Esophagus muscularis mucosa (tissue), 4 donors: ENCODE measurements at regions not wholly inside any gene's neighbourhood (a gene's known extent, or its start where the extent isn't known, plus 50 kb on each side); places are given as distances from the start of the nearest gene placed in this dataset.

Source experiments
- DNase-seq: peaks from one replicate; pipeline ENCODE4 v3.0.0-alpha.2; 2017; ENCODE audit errors: extremely low spot score
- H3K27ac ChIP-seq, 4 donors: fragments of 200-600 bp; sonication (generic); replicated peaks in 1 of 4; 1 replicate in 3 of 4; 2 replicates in 1 of 4; pipeline ENCODE4 v1.5.1; 2016 to 2019; ENCODE audit warnings: mild to moderate bottlenecking in 1 of 4
- H3K27me3 ChIP-seq, 4 donors: fragments of 200-600 bp; sonication (generic); one replicate each; pipeline versions ENCODE4 v1.5.1 to v1.6.0; 2016 to 2019
- H3K36me3 ChIP-seq, 4 donors: fragments of 200-600 bp; sonication (generic); one replicate each; pipeline ENCODE4 v1.5.1; 2016 to 2019
- H3K4me1 ChIP-seq, 4 donors: fragments of 200-600 bp; sonication (generic); one replicate each; pipeline ENCODE4 v1.5.1; 2016 to 2019
- H3K4me3 ChIP-seq, 4 donors: fragments of 200-600 bp; sonication (generic); 1 replicate in 2 of 4; 2 replicates in 2 of 4; pipeline ENCODE4 v1.5.1; 2016 to 2019; ENCODE audit warnings: mild to moderate bottlenecking in 4 of 4, moderate library complexity in 1 of 4
- H3K9me3 ChIP-seq, 4 donors: fragments of 200-600 bp; sonication (generic); 1 replicate in 3 of 4; 2 replicates in 1 of 4; pipeline ENCODE4 v1.5.1; 2016 to 2019
- EP300 ChIP-seq: sonication (generic); formaldehyde crosslinking; IDR thresholded peaks from one replicate; pipeline ENCODE4 v1.6.1; 2017; ENCODE audit warnings: antibody characterized with exemption
- POLR2A ChIP-seq: fragments of 450-650 bp; IDR thresholded peaks from one replicate; pipeline ENCODE4 v1.6.1; 2017; ENCODE audit warnings: antibody characterized with exemption, moderate library complexity, mild to moderate bottlenecking, low read depth
- POLR2AphosphoS5 ChIP-seq, 2 donors: sonication (generic); formaldehyde crosslinking; IDR thresholded peaks; one replicate each; pipeline ENCODE4 v1.6.1; 2017; ENCODE audit warnings: antibody characterized with exemption in 2 of 2
- WGBS: methylation state at CpG from one replicate; pipeline ENCODE4 v1.1.5; 2018; 5-methylcytosine and 5-hydroxymethylcytosine counted together
- intact Hi-C: fragments of 100-400 bp; cut with DNase I; formaldehyde crosslinking; loops from one replicate; pipeline ENCODE4 v1.15.1; 2023
- TF ChIP-seq, protein P1 (sequence below), 3 experiments: fragments of 200-600 bp in 2 of 3; fragments of 450-650 bp in 1 of 3; sonication (generic) in 2 of 3; IDR thresholded peaks; one replicate each; pipeline ENCODE4 v1.5.1; 2017 to 2019; ENCODE audit warnings: antibody characterized with exemption in 3 of 3, mild to moderate bottlenecking in 2 of 3, moderate library complexity in 1 of 3

GRCh38 chr5:58037899-58038298, 422.0 kb downstream of the PLK2 start:
- WGBS: 95% methylated on average over 3 of the region's 3 CpGs
- TF ChIP-seq POLR2AphosphoS5 (IDR thresholded peaks at IDR 0.05) (no peak), POLR2A (no peak)
- TF ChIP-seq, protein P1, sequence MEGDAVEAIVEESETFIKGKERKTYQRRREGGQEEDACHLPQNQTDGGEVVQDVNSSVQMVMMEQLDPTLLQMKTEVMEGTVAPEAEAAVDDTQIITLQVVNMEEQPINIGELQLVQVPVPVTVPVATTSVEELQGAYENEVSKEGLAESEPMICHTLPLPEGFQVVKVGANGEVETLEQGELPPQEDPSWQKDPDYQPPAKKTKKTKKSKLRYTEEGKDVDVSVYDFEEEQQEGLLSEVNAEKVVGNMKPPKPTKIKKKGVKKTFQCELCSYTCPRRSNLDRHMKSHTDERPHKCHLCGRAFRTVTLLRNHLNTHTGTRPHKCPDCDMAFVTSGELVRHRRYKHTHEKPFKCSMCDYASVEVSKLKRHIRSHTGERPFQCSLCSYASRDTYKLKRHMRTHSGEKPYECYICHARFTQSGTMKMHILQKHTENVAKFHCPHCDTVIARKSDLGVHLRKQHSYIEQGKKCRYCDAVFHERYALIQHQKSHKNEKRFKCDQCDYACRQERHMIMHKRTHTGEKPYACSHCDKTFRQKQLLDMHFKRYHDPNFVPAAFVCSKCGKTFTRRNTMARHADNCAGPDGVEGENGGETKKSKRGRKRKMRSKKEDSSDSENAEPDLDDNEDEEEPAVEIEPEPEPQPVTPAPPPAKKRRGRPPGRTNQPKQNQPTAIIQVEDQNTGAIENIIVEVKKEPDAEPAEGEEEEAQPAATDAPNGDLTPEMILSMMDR (IDR thresholded peaks at IDR 0.05): no peak
- H3K4me3 ChIP-seq: no peak overlapping the region
- no peaks in the 10 kb centered on the region for H3K4me1 ChIP-seq
- intact Hi-C loops: no loop called here
- no peak overlapping the region for H3K27ac ChIP-seq
- DNase-seq: no peak
- no peaks in the 10 kb centered on the region for H3K9me3 ChIP-seq
- no peaks in the 10 kb centered on the region for H3K27me3 ChIP-seq
- H3K36me3 ChIP-seq: no peaks in the 10 kb centered on the region

DNA sequence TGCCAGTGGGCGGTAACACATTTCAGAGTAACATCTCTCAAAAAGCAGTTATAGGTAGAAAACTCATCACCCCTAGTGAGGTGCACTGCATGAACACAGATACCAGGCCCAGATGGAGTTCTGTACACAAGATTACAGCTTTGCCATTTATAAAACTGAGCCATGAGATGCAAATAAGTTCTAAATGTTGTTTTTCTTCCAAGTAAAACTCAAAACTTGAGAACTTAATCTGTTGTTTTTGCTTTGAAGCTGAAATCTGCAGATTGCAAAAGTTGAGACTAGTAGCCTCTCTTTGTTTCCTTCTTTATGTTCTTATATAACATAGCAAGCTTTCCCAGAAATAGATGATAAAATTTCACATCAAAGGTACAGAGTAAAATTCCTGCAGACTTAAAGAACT, 434.1 kb downstream of the PLK2 start:
- WGBS: 38% methylated on average over 1 of the region's 1 CpG
- no peak for DNase-seq
- Histone ChIP-seq H3K36me3 (no peaks in the 10 kb centered on the region), H3K27me3 (no peaks in the 10 kb centered on the region), H3K4me1 (peaks cover 0 to 5% (median 0%) of the 10 kb centered on the region in 4 donors), H3K9me3 (no peaks in the 10 kb centered on the region), H3K4me3 (no peak overlapping the region), H3K27ac (no peak overlapping the region)
- TF ChIP-seq, protein P1 (IDR thresholded peaks at IDR 0.05): no peak
- TF ChIP-seq POLR2AphosphoS5 (IDR thresholded peaks at IDR 0.05): no peak
- TF ChIP-seq EP300: no peak
- TF ChIP-seq POLR2A: no peak
- intact Hi-C loops: no loop called here

- no peak for DNase-seq
- intact Hi-C loops: no loop called here
- H3K4me1 ChIP-seq: peaks cover 0 to 10% (median 4%) of the 10 kb centered on the region in 4 donors
- H3K9me3 ChIP-seq: no peaks in the 10 kb centered on the region
- H3K4me3 ChIP-seq: no peak overlapping the region
- 65% methylated on average over 1 of the region's 1 CpG for WGBS
- H3K36me3 ChIP-seq: no peaks in the 10 kb centered on the region
- TF ChIP-seq POLR2A: no peak
- TF ChIP-seq EP300: no peak
- no peak for TF ChIP-seq POLR2AphosphoS5 (IDR thresholded peaks at IDR 0.05)
- TF ChIP-seq, protein P1 (IDR thresholded peaks at IDR 0.05): no peak
- H3K27me3 ChIP-seq: no peaks in the 10 kb centered on the region
- no peak overlapping the region for H3K27ac ChIP-seq
Observed at GRCh38 chr5:58024151-58024550, 435.7 kb downstream of the PLK2 start.

DNA sequence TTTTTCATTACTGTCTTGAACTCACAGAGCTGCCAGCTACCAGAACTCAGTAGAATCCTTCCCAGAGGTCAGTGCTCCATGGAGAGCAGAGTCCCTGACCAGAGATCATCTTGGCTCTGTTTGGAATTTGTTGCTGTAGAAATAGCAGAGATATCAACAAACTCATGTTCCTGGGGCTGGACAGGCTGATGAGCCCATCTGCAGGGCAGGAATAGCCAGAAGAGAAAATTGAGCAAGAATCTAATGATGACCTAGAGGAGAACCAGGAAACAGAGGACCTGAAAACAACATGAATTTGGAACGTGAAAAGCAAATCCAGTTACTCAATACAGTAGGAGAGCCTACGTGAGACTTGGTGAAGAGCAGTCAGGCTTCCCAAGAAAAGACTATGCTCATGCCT, 437.8 kb downstream of the PLK2 start:
- Histone ChIP-seq H3K4me3 (no peak overlapping the region), H3K36me3 (no peaks in the 10 kb centered on the region), H3K4me1 (peaks cover 0 to 13% (median 5%) of the 10 kb centered on the region in 4 donors), H3K27me3 (no peaks in the 10 kb centered on the region), H3K27ac (peak overlapping the region in 2 of 4 donors; percentile 7 to 47), H3K9me3 (no peaks in the 10 kb centered on the region)
- TF ChIP-seq, protein P1 (IDR thresholded peaks at IDR 0.05): no peak
- TF ChIP-seq POLR2AphosphoS5 (IDR thresholded peaks at IDR 0.05): peak in 1 of 2 donors; percentile 8
- DNase-seq: no peak
- 51% methylated on average over 2 of the region's 2 CpGs for WGBS
- intact Hi-C loops: no loop called here

DNA sequence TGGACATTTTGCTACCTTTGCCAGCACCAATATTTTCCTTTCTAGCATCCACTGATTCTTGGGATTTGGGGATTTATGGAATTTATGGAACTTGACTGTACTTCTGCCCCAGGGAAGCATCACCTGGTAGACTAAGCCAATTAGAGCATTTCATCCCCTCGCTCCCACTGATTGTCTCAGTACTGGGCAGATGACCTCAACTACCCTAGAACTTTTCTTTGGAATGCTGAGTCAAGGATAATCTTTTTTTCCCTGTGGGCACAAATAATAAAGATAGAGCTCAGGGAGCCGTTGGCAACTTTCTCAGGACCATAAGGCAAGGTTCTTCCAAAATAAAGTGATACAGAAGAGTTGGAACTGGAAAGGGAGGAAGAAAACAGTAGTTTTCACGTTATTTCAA, 438.4 kb downstream of the PLK2 start:
- DNase-seq: no peak

More for the DNA sequence above, 438.4 kb downstream of the PLK2 start:
- Histone ChIP-seq H3K27ac (peak overlapping the region in 2 of 4 donors; percentile 7 to 47), H3K9me3 (no peaks in the 10 kb centered on the region), H3K4me3 (no peak overlapping the region), H3K36me3 (no peaks in the 10 kb centered on the region), H3K27me3 (no peaks in the 10 kb centered on the region), H3K4me1 (peaks cover 0 to 13% (median 5%) of the 10 kb centered on the region in 4 donors)
- TF ChIP-seq POLR2A: no peak
- TF ChIP-seq EP300: no peak
- TF ChIP-seq POLR2AphosphoS5 (IDR thresholded peaks at IDR 0.05): no peak
- TF ChIP-seq, protein P1 (IDR thresholded peaks at IDR 0.05): no peak
- intact Hi-C loops: no loop called here
- WGBS: 52% methylated on average over 3 of the region's 3 CpGs
